Endothelial cell of umbilical vein (primary cell): ENCODE measurements at regions not wholly inside any gene's neighbourhood (a gene's known extent, or its start where the extent isn't known, plus 50 kb on each side); places are given as distances from the start of the nearest gene placed in this dataset.

Experiments
- BruUV-seq: library from RNA; stranded (reverse); fragments of 400-500 nt; replicated peaks from 2 replicates; lab custom pipeline; 2021; lab: Mats Ljungman, UMichigan
- CTCF ChIA-PET: fragments of 300-600, 350-600 bp; sonication (Branson Sonifier 250); formaldehyde crosslinking; loops from one replicate; lab custom pipeline; 2021; ENCODE audit warnings: antibody characterized with exemption, inconsistent platforms; lab: Charles Lee
- POLR2A ChIA-PET: fragments of 300-600, 350-600 bp; sonication (Branson Sonifier 250); formaldehyde crosslinking; loops from one replicate; lab custom pipeline; 2021; ENCODE audit warnings: antibody characterized with exemption, inconsistent platforms; lab: Charles Lee
- DNase-seq: peaks from one replicate; pipeline ENCODE4 v3.0.0-alpha.2; 2011; ENCODE audit warnings: low read depth, low spot score
- FAIRE-seq: peaks from 2 replicates; lab custom pipeline; 2011; peaks lifted over from hg19 to GRCh38; lab: Jason Lieb, UNC
- H2AFZ ChIP-seq: 2 replicates; pipeline ENCODE4 v1.6.0; 2012; ENCODE audit warnings: low read depth, low read length, control low read depth, inconsistent platforms
- H3K27ac ChIP-seq: 2 replicates; pipeline ENCODE4 v1.5.1; 2011; ENCODE audit warnings: low read depth, mild to moderate bottlenecking, control low read depth, low read length, moderate library complexity; ENCODE audit not compliant: insufficient read depth
- H3K27me3 ChIP-seq, 2 experiments: 2 replicates each; pipeline versions ENCODE4 v1.6.0 to v1.6.1; 2011; ENCODE audit warnings: low read length in 2 of 2, mixed read lengths in 1 of 2; ENCODE audit not compliant: control insufficient read depth in 2 of 2, insufficient read depth in 2 of 2
- H3K36me3 ChIP-seq, 2 experiments: 2 replicates in 1 of 2; 3 replicates in 1 of 2; pipeline ENCODE4 v1.5.1; 2011; ENCODE audit warnings: low read length in 2 of 2, mild to moderate bottlenecking in 1 of 2, moderate library complexity in 1 of 2; ENCODE audit not compliant: control insufficient read depth in 2 of 2, insufficient read depth in 2 of 2; ENCODE audit errors: extremely low read depth in 1 of 2
- H3K4me1 ChIP-seq: 3 replicates; pipeline ENCODE4 v1.5.1; 2011; ENCODE audit warnings: mild to moderate bottlenecking, low read length; ENCODE audit not compliant: control insufficient read depth, insufficient read depth; ENCODE audit errors: extremely low read depth
- H3K4me2 ChIP-seq: 2 replicates; pipeline ENCODE4 v1.6.1; 2011; ENCODE audit warnings: low read length, control low read depth, mixed read lengths; ENCODE audit not compliant: insufficient read depth
- H3K4me3 ChIP-seq, 3 experiments: fragments of 200-600 bp in 1 of 3; sonication (generic), shearing (Covaris generic) in 1 of 3; replicated peaks in 1 of 3; 2 replicates each; pipeline ENCODE4 v1.5.1; 2011 to 2016; ENCODE audit warnings: control low read depth in 3 of 3, low read length in 3 of 3, mild to moderate bottlenecking in 2 of 3, inconsistent platforms in 1 of 3, low read depth in 1 of 3, moderate library complexity in 1 of 3; ENCODE audit not compliant: insufficient read depth in 1 of 3
- H3K79me2 ChIP-seq: 2 replicates; pipeline ENCODE4 v1.6.0; 2012; ENCODE audit warnings: low read length, inconsistent platforms; ENCODE audit not compliant: control insufficient read depth, insufficient read depth
- H3K9ac ChIP-seq: replicated peaks from 2 replicates; pipeline ENCODE3; 2011; ENCODE audit warnings: low read length, control low read depth; ENCODE audit not compliant: insufficient read depth; ENCODE audit errors: extremely low read depth
- H3K9me1 ChIP-seq: replicated peaks from 3 replicates; pipeline ENCODE4 v1.6.0; 2011; ENCODE audit warnings: mild to moderate bottlenecking, low read length; ENCODE audit not compliant: control insufficient read depth, insufficient read depth; ENCODE audit errors: extremely low read depth
- H3K9me3 ChIP-seq: replicated peaks from 2 replicates; pipeline ENCODE4 v1.5.1; 2012; ENCODE audit warnings: low read length, inconsistent platforms; ENCODE audit not compliant: control insufficient read depth, insufficient read depth
- H4K20me1 ChIP-seq: replicated peaks from 2 replicates; pipeline ENCODE3; 2011; ENCODE audit warnings: mild to moderate bottlenecking, low read length; ENCODE audit not compliant: control insufficient read depth, insufficient read depth; ENCODE audit errors: extremely low read depth
- EZH2 ChIP-seq: IDR thresholded peaks from 2 replicates; pipeline ENCODE4 v1.6.1; 2012; ENCODE audit warnings: borderline replicate concordance, low read depth, mild to moderate bottlenecking, moderate library complexity, low read length, inconsistent platforms; ENCODE audit not compliant: severe bottlenecking
- FOS ChIP-seq: IDR thresholded peaks from 2 replicates; pipeline ENCODE4 v1.6.1; 2011; ENCODE audit warnings: mild to moderate bottlenecking, low read length, moderate library complexity, borderline replicate concordance; ENCODE audit not compliant: insufficient read depth
- GATA2 ChIP-seq: IDR thresholded peaks from 2 replicates; pipeline ENCODE4 v1.7.0; 2011; ENCODE audit warnings: low read depth, mild to moderate bottlenecking, moderate library complexity, mixed read lengths, low read length; ENCODE audit not compliant: insufficient read length, insufficient read depth
- JUN ChIP-seq: IDR thresholded peaks from 2 replicates; pipeline ENCODE4 v1.6.1; 2011; ENCODE audit warnings: borderline replicate concordance, low read depth; ENCODE audit not compliant: insufficient read length, insufficient read depth
- MAX ChIP-seq: IDR thresholded peaks from 2 replicates; pipeline ENCODE4 v1.6.1; 2011; ENCODE audit not compliant: insufficient read depth, insufficient read length
- MYC ChIP-seq: IDR thresholded peaks from one replicate; pipeline ENCODE4 v1.6.1; 2011; ENCODE audit warnings: mild to moderate bottlenecking, low read depth, low read length
- POLR2A ChIP-seq: IDR thresholded peaks from 2 replicates; pipeline ENCODE4 v1.6.1; 2012; ENCODE audit warnings: low read depth, mild to moderate bottlenecking, control low read depth, low read length
- POLR2AphosphoS5 ChIP-seq: IDR thresholded peaks from 2 replicates; pipeline ENCODE4 v1.6.1; 2012; ENCODE audit warnings: low read depth, mild to moderate bottlenecking, control low read depth, low read length, moderate library complexity; ENCODE audit not compliant: insufficient read depth
- dilution Hi-C: fragments of 300-500 bp; cut with MboI; formaldehyde crosslinking; loops from one replicate; pipeline ENCODE4 v1.15.0; 2019; ENCODE audit warnings: low sequenced_read_pairs; ENCODE audit not compliant: extremely low pct_ligation_motif_present
- intact Hi-C: fragments of 100-400 bp; cut with micrococcal nuclease; formaldehyde crosslinking; loops from one replicate; pipeline ENCODE4 v1.10.0; 2022
- TF ChIP-seq, protein P1 (sequence below), 2 donors: IDR thresholded peaks; 1 replicate in 1 of 2; 2 replicates in 1 of 2; pipeline ENCODE4 v1.5.1; 2011; ENCODE audit warnings: low read length in 2 of 2, mild to moderate bottlenecking in 2 of 2, moderate library complexity in 2 of 2, control low read depth in 1 of 2, inconsistent platforms in 1 of 2, low read depth in 1 of 2; ENCODE audit not compliant: insufficient read depth in 1 of 2; ENCODE audit errors: extremely low read depth in 1 of 2

DNA sequence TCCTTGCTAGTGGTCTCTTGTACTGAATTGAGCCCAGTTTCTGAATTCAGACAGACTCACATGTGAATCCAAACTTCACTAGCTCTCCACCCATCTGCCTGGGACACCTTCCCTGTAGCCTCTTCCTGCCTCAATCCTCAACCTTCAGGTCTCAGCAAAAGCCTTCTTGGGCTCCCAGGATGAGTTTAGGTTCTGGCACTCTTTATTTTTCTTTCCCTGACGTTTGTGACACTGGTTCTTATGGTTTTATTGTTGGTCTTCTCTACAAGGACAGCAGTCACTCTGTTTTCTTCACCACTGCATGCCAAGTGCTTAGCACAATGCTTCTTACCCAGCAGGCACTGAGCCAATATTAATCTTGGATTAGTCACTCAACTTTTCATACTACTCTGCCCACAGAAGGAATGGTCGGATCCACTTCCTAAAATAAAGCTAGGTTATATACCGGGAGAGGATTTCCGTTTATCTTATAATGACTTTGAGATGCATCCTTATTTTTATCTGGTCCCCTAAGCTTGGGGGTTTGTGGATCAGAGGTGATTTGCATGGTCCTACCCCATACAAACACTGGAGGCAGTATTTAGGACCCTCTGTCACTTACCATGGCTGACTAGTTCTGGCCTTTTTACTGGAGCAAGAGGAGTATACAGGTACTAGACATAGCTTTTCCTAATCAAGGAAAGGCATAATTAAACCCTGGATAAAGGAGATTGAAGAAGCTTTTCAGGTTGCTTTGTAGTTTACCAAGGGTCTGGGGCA lies 186.3 kb downstream of the MYCN start:
- intact Hi-C loops: no loop called here

GRCh38 chr2:16125614-16126516 lies 185.5 kb downstream of the MYCN start:
- dilution Hi-C loops (no loop called here), intact Hi-C loops (no loop called here)
- POLR2A ChIA-PET: no interaction called here
- H3K4me3 ChIP-seq: no peak overlapping the region
- no peaks in the 10 kb centered on the region for H3K27me3 ChIP-seq
- no peak overlapping the region for H3K9ac ChIP-seq
- H3K9me3 ChIP-seq: no peaks in the 10 kb centered on the region
- H3K27ac ChIP-seq: no peak overlapping the region
- no peak for TF ChIP-seq POLR2AphosphoS5
- TF ChIP-seq JUN: no peak
- no peak for TF ChIP-seq POLR2A
- TF ChIP-seq FOS: no peak
- TF ChIP-seq EZH2: no peak
- no peak for TF ChIP-seq GATA2
- TF ChIP-seq, protein P1, sequence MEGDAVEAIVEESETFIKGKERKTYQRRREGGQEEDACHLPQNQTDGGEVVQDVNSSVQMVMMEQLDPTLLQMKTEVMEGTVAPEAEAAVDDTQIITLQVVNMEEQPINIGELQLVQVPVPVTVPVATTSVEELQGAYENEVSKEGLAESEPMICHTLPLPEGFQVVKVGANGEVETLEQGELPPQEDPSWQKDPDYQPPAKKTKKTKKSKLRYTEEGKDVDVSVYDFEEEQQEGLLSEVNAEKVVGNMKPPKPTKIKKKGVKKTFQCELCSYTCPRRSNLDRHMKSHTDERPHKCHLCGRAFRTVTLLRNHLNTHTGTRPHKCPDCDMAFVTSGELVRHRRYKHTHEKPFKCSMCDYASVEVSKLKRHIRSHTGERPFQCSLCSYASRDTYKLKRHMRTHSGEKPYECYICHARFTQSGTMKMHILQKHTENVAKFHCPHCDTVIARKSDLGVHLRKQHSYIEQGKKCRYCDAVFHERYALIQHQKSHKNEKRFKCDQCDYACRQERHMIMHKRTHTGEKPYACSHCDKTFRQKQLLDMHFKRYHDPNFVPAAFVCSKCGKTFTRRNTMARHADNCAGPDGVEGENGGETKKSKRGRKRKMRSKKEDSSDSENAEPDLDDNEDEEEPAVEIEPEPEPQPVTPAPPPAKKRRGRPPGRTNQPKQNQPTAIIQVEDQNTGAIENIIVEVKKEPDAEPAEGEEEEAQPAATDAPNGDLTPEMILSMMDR (IDR thresholded peaks at IDR 0.05; ENCODE audit: extremely low read depth in 1 of 2, insufficient read depth in 1 of 2, low read depth in 1 of 2, low read length in 2 of 2): no peak
- no peak for TF ChIP-seq MYC
- TF ChIP-seq MAX: no peak
- DNase-seq (no peak), FAIRE-seq (no peak)
- no peaks in the 10 kb centered on the region for H3K79me2 ChIP-seq
- no peaks in the 10 kb centered on the region for H4K20me1 ChIP-seq
- no peak overlapping the region for H2AFZ ChIP-seq
- no peak overlapping the region for H3K4me2 ChIP-seq
- no peaks in the 10 kb centered on the region for H3K9me1 ChIP-seq
- no peaks in the 10 kb centered on the region for H3K36me3 ChIP-seq
- CTCF ChIA-PET: no interaction called here
- H3K4me1 ChIP-seq: no peaks in the 10 kb centered on the region
- BruUV-seq: no TSS peak

More for the DNA sequence above, 186.3 kb downstream of the MYCN start:
- ChIA-PET POLR2A (no interaction called here), CTCF (no interaction called here)
- H2AFZ ChIP-seq: no peak overlapping the region
- no peak overlapping the region for H3K4me3 ChIP-seq
- H3K27ac ChIP-seq: no peak overlapping the region
- no peaks in the 10 kb centered on the region for H3K79me2 ChIP-seq
- no TSS peak for BruUV-seq
- no peaks in the 10 kb centered on the region for H4K20me1 ChIP-seq
- no peaks in the 10 kb centered on the region for H3K4me1 ChIP-seq
- no peak overlapping the region for H3K4me2 ChIP-seq
- dilution Hi-C loops: no loop called here
- no peaks in the 10 kb centered on the region for H3K9me1 ChIP-seq
- H3K27me3 ChIP-seq: no peaks in the 10 kb centered on the region
- H3K9me3 ChIP-seq: no peaks in the 10 kb centered on the region
- no peak for DNase-seq
- TF ChIP-seq POLR2A: no peak
- no peak for FAIRE-seq
- H3K9ac ChIP-seq: no peak overlapping the region
- H3K36me3 ChIP-seq: no peaks in the 10 kb centered on the region
